Right kidney (tissue), 1 donor: ENCODE measurements at regions not wholly inside any gene's neighbourhood (a gene's known extent, or its start where the extent isn't known, plus 50 kb on each side); places are given as distances from the start of the nearest gene placed in this dataset.
"Not testable (repeated sequence)": the region's sequence is repeated elsewhere in the genome, so short reads cannot be mapped to it uniquely, and the experiment has no call there.

Source experiments
- DNase-seq: peaks from one replicate; pipeline ENCODE4 v3.0.0-alpha.2; 2016

GRCh38 chr5:17365811-17366138 is 132.3 kb upstream of the TAF11L2 start:
- DNase-seq: no peak

GRCh38 chr5:17367256-17367840 is 130.7 kb upstream of the TAF11L2 start:
- no peak for DNase-seq

- no peak for DNase-seq
Measured at GRCh38 chr5:17370651-17371050, 127.4 kb upstream of the TAF11L2 start.

GRCh38 chr5:17373406-17373805 is 124.6 kb upstream of the TAF11L2 start:
- DNase-seq: no peak

GRCh38 chr5:17373814-17374556 is 124.0 kb upstream of the TAF11L2 start:
- DNase-seq: no peak

- DNase-seq: no peak
Measured at GRCh38 chr5:17374973-17375742, 122.9 kb upstream of the TAF11L2 start.

GRCh38 chr5:17375886-17376285 is 122.1 kb upstream of the TAF11L2 start:
- not testable (repeated sequence) for DNase-seq

- no peak for DNase-seq
Measured at GRCh38 chr5:17378346-17378997, 119.6 kb upstream of the TAF11L2 start.

- no peak for DNase-seq
Measured at GRCh38 chr5:17379100-17379951, 118.7 kb upstream of the TAF11L2 start.

GRCh38 chr5:17381932-17382331 is 116.1 kb upstream of the TAF11L2 start:
- DNase-seq: no peak

- DNase-seq: no peak
Measured at GRCh38 chr5:17383526-17383925, 114.5 kb upstream of the TAF11L2 start.

- no peak for DNase-seq
Measured at GRCh38 chr5:17384181-17384580, 113.8 kb upstream of the TAF11L2 start.

GRCh38 chr5:17388717-17389116 is 109.3 kb upstream of the TAF11L2 start:
- no peak for DNase-seq

GRCh38 chr5:17394086-17394485 is 103.9 kb upstream of the TAF11L2 start:
- no peak for DNase-seq

- DNase-seq: no peak
Measured at GRCh38 chr5:17395106-17395880, 102.7 kb upstream of the TAF11L2 start.

- no peak for DNase-seq
Measured at GRCh38 chr5:17396247-17396646, 101.8 kb upstream of the TAF11L2 start.

GRCh38 chr5:17398431-17398830 is 99.6 kb upstream of the TAF11L2 start:
- DNase-seq: no peak

GRCh38 chr5:17398866-17399835 is 98.9 kb upstream of the TAF11L2 start:
- DNase-seq: no peak

- no peak for DNase-seq
Measured at GRCh38 chr5:17399931-17400330, 98.1 kb upstream of the TAF11L2 start.
